AG09319 (cell line): ENCODE measurements at regions not wholly inside any gene's neighbourhood (a gene's known extent, or its start where the extent isn't known, plus 50 kb on each side); places are given as distances from the start of the nearest gene placed in this dataset.
A peak's percentile ranks its signal among the peaks of the same experiment; 100 is the strongest.

ENCODE experiments used
- DNase-seq: peaks from one replicate; pipeline ENCODE4 v3.0.0-alpha.2; 2010; ENCODE audit warnings: low read depth; ENCODE audit errors: extremely low read depth
- TF ChIP-seq, protein P1 (sequence below): IDR thresholded peaks from 2 replicates; pipeline ENCODE4 v1.5.1; 2011; ENCODE audit warnings: low read depth, mild to moderate bottlenecking, inconsistent platforms, low read length, moderate library complexity

DNA sequence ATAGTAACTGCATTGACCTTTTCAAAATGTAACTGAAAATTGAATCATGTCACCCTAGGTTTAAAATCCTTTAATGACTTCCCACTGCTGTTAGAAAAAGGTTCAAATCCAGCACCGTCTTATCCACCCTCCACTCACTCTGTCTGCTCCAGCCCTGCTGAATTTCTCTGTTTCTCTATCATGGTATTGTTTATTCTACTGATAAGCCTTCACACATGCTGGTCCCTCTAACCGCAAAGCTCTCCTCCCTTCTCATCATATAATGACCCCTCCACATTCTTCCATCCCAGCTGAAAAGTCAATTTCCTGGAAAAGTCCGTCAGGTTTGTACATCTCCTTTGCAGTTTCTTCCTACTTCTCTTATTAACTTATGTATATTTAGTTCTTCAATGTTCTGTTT, 389.2 kb upstream of the F9 start:
- TF ChIP-seq, protein P1, sequence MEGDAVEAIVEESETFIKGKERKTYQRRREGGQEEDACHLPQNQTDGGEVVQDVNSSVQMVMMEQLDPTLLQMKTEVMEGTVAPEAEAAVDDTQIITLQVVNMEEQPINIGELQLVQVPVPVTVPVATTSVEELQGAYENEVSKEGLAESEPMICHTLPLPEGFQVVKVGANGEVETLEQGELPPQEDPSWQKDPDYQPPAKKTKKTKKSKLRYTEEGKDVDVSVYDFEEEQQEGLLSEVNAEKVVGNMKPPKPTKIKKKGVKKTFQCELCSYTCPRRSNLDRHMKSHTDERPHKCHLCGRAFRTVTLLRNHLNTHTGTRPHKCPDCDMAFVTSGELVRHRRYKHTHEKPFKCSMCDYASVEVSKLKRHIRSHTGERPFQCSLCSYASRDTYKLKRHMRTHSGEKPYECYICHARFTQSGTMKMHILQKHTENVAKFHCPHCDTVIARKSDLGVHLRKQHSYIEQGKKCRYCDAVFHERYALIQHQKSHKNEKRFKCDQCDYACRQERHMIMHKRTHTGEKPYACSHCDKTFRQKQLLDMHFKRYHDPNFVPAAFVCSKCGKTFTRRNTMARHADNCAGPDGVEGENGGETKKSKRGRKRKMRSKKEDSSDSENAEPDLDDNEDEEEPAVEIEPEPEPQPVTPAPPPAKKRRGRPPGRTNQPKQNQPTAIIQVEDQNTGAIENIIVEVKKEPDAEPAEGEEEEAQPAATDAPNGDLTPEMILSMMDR: no peak
- no peak for DNase-seq

DNA sequence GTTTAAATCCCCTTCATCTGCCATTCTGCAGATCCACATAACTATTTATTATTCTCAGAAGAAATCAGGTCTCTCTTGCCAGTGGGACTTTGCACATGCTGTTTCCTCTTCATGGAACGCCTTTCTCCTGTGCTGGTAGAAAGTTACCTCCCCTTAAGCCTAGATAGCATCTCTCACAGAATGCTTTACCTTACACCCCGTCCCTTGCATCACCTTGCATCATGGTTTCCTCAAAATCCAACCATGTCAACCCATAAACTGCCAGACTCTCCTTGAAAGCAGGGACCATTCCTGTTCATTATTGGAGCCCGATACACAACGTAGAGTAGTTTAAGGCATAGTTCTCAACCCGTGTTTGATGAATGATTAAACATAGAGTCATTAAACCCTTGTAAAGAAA, 396.2 kb upstream of the F9 start:
- TF ChIP-seq, protein P1: no peak
- no peak for DNase-seq

DNA sequence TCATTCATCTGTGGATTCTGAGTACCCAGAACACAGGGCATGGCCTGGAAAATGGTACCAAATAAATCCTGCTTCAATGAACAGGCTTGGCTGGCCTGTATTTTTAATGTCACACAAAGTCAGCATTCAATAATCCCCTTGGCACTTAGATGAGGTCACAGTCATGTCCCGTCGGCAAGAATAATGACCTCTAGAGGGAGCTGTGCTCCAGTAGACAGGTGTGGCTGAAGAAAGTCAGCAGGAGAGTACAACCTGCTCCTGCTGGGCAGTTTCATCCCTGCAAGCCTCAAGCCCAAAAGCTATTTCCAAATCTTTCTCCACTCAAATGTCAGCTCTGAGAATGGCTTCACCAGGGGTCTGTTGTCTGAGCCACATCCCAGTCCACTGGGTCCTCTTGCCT, 404.0 kb upstream of the F9 start:
- DNase-seq: no peak
- TF ChIP-seq, protein P1: peak; percentile 1; the same call in 1 of the 2 replicates

DNA sequence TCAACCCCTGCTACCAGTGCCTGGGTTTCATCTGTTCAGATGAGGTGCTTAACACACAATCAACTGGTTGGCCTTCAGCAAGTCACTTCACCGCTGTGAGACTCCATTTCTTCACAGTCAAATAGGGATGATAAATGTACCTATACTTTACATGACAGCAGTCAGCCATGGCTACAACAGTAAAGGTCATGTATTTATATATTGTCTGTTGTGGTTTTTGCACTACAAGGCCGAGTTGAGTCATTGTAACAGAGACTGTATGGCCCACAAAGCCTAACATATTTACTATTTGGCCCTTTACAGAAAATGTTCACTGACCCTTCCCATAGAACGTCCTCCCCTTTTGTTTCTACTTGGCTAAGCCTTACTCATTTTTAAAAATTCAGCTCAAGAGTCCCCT, 404.6 kb upstream of the F9 start:
- TF ChIP-seq, protein P1: no peak
- no peak for DNase-seq

DNA sequence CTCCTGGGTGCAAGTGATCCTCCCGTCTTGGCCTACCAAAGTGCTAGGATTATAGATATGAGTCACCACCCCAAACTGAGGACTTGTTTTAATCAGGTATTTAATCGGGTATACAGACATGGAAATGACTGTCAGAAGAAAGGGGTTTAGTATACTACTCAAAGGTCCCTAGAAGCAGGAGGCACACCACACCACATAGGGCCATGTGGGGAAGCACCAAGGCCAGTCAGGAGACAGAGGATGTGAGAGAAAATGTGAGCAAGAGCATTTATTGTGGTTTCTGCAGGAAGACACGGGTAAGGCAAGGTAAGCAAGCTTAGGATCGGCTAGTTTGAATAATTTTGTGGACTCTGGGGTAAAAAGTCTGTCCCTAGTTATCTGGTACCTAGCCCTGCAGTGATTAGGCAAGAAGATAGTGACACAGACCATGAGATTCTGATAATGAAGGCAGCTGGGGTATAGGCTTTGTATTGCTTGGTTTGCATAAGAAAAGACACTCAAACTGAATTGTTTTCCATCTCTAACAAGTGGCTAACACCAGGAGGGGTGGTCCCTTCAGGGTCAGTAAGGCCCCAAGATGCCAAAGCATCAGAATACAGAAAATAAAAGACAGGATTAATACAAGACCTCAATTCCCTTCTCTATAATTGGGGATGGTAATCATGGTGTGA, 408.8 kb upstream of the F9 start:
- TF ChIP-seq, protein P1: no peak
- DNase-seq: no peak

DNA sequence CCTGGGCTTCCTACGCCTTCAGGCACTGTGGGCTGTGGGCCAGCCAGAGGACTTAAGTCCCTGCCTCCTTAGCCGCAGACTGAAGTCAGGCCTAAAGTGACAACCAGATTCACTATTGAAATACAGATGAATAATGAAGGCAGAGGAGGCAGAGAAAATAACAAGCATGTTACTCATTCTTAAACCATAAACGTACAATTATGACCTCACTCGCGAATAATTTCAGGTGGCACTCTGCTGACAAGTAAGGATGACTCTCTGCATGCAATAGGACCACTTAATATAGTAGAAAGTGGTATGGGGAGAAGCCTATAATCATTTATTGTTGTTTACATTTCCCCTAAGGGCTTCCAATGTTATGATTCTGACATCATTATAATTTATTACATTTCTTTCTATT, 409.2 kb upstream of the FGF13 start:
- no peak for DNase-seq
- TF ChIP-seq, protein P1: no peak

DNA sequence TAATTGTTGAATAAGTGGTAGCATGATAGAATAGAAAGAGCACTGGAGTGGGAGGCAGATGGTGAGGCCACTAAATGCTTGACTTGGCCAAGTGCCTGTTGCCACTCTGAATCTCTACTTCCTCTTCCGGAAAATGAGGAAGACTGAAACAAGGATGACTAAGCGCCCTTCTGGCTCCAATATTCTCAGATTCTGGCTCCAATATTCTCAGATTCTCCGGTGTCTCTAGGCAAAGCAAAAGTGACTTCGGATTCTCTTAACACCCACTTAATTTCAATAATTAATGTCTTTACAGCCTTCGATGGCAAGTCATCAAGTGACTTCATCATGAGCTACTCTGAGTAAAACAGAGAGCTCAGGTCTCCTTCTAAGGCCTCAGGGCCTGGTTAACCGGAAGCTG, 402.2 kb upstream of the FGF13 start:
- TF ChIP-seq, protein P1: no peak
- no peak for DNase-seq
